ENCODE measurements at regions not wholly inside any gene's neighbourhood (a gene's known extent, or its start where the extent isn't known, plus 50 kb on each side); places are given as distances from the start of the nearest gene placed in this dataset.

DNA sequence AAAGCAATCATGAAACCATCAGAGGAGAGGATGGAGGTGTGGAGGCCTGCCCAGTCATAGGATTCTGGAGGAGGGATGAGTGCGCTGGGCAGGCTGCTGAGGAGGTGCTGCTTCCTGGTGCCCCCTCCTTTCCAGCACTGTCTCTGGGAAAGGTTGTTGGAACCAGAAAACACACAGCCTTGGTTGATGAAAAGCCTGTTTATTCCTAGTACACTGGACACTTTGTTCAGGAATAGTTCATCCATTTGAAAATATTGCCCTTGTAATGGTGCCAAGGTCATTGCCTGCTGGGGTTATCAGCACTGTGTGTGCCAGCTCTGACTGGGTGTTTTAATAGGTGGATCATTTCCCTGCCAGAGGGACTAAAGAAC lies 83.7 kb upstream of the ARMC2 start:
- no peak overlapping the region for H3K9ac ChIP-seq (ENCODE audit: insufficient read depth, low read length)
- H3K79me2 ChIP-seq (ENCODE audit: control insufficient read depth, insufficient read depth, low read length): no peaks in the 10 kb centered on the region
- H2AFZ ChIP-seq (ENCODE audit: low read length): no peak overlapping the region
- TF ChIP-seq EZH2 (IDR thresholded peaks at IDR 0.05; ENCODE audit: low read length, missing control alignments): no peak
- TF ChIP-seq, protein P1, sequence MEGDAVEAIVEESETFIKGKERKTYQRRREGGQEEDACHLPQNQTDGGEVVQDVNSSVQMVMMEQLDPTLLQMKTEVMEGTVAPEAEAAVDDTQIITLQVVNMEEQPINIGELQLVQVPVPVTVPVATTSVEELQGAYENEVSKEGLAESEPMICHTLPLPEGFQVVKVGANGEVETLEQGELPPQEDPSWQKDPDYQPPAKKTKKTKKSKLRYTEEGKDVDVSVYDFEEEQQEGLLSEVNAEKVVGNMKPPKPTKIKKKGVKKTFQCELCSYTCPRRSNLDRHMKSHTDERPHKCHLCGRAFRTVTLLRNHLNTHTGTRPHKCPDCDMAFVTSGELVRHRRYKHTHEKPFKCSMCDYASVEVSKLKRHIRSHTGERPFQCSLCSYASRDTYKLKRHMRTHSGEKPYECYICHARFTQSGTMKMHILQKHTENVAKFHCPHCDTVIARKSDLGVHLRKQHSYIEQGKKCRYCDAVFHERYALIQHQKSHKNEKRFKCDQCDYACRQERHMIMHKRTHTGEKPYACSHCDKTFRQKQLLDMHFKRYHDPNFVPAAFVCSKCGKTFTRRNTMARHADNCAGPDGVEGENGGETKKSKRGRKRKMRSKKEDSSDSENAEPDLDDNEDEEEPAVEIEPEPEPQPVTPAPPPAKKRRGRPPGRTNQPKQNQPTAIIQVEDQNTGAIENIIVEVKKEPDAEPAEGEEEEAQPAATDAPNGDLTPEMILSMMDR (conservative IDR thresholded peaks at IDR 0.05 in 1 of 2, IDR thresholded peaks at IDR 0.05 in 1 of 2; ENCODE audit: low read depth in 1 of 2, low read length in 2 of 2): no peak
- H3K27ac ChIP-seq (ENCODE audit: insufficient read depth, low read length): no peak overlapping the region
- no peaks in the 10 kb centered on the region for H3K9me3 ChIP-seq (ENCODE audit: control insufficient read depth, insufficient read depth, low read depth, low read length)
- H3K4me1 ChIP-seq (ENCODE audit: control insufficient read depth, extremely low read depth, insufficient read depth, low read length): no peaks in the 10 kb centered on the region
- H3K4me3 ChIP-seq (replicated peaks in 1 of 4; ENCODE audit: control extremely low read depth in 1 of 4, insufficient read depth in 1 of 4, low read depth in 3 of 4, low read length in 4 of 4): no peak overlapping the region
- H3K27me3 ChIP-seq (ENCODE audit: control insufficient read depth, insufficient read depth, low read length): no peaks in the 10 kb centered on the region
- H3K36me3 ChIP-seq (ENCODE audit: control insufficient read depth, insufficient read depth, low read length): no peaks in the 10 kb centered on the region
- no peak for DNase-seq (ENCODE audit: low read depth in 2 of 2)
- no peaks in the 10 kb centered on the region for H4K20me1 ChIP-seq (ENCODE audit: control insufficient read depth, extremely low read depth, insufficient read depth, low read length)
- H3K4me2 ChIP-seq (ENCODE audit: extremely low read depth, insufficient read depth, low read length): no peak overlapping the region

DNA sequence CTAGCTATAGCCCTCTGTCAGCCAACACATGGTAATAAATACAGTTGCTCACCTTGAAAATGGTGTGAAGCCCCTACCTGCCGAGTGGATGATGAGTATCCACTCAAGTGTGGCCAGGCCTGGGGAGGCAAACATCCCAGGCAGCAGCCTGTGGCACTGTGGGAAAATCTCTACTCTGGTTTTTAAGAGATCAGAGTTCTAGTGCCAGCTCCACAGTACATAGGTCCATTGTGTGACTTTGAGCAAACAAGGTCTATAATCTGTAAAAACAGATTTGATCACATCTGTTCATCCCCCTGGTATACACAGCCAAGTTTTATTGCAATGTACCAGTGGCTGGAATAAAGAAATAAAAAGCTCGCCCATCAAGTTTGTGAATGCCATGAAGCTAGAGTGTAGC lies 82.7 kb upstream of the ARMC2 start:
- Histone ChIP-seq H3K27ac (ENCODE audit: insufficient read depth, low read length) (no peak overlapping the region), H3K9me3 (ENCODE audit: control insufficient read depth, insufficient read depth, low read depth, low read length) (no peaks in the 10 kb centered on the region), H3K4me1 (ENCODE audit: control insufficient read depth, extremely low read depth, insufficient read depth, low read length) (no peaks in the 10 kb centered on the region), H3K79me2 (ENCODE audit: control insufficient read depth, insufficient read depth, low read length) (no peaks in the 10 kb centered on the region), H3K4me3 (replicated peaks in 1 of 4; ENCODE audit: control extremely low read depth in 1 of 4, insufficient read depth in 1 of 4, low read depth in 3 of 4, low read length in 4 of 4) (no peak overlapping the region), H3K27me3 (ENCODE audit: control insufficient read depth, insufficient read depth, low read length) (no peaks in the 10 kb centered on the region), H2AFZ (ENCODE audit: low read length) (no peak overlapping the region), H4K20me1 (ENCODE audit: control insufficient read depth, extremely low read depth, insufficient read depth, low read length) (no peaks in the 10 kb centered on the region), H3K36me3 (ENCODE audit: control insufficient read depth, insufficient read depth, low read length) (no peaks in the 10 kb centered on the region), H3K4me2 (ENCODE audit: extremely low read depth, insufficient read depth, low read length) (no peak overlapping the region), H3K9ac (ENCODE audit: insufficient read depth, low read length) (no peak overlapping the region)
- TF ChIP-seq EZH2 (IDR thresholded peaks at IDR 0.05; ENCODE audit: low read length, missing control alignments): no peak
- TF ChIP-seq, protein P1 (conservative IDR thresholded peaks at IDR 0.05 in 1 of 2, IDR thresholded peaks at IDR 0.05 in 1 of 2; ENCODE audit: low read depth in 1 of 2, low read length in 2 of 2): no peak
- no peak for DNase-seq (ENCODE audit: low read depth in 2 of 2)

DNA sequence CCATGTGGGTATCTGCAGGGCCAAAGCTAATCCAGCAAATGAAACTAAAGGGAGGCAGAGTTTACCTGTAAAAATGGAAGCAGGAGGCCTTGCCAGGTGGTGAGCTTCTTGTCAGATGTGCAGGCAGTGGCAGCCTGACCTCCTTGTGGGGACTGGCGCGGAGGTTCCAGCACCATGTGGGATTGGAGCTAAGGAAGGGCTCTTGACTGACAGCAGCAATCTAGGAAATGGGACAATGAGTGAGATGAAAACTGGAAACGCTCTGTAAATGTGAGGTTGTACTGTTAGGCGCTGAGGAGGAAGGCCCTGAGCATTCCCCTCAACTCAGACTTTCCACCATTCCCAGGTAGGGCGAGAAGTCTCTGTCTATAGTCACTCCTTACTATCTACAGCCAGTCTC lies 81.8 kb upstream of the ARMC2 start:
- H3K9ac ChIP-seq (ENCODE audit: insufficient read depth, low read length): no peak overlapping the region
- DNase-seq (ENCODE audit: low read depth in 2 of 2): no peak
- H3K27ac ChIP-seq (ENCODE audit: insufficient read depth, low read length): no peak overlapping the region
- H3K36me3 ChIP-seq (ENCODE audit: control insufficient read depth, insufficient read depth, low read length): no peaks in the 10 kb centered on the region
- no peaks in the 10 kb centered on the region for H3K4me1 ChIP-seq (ENCODE audit: control insufficient read depth, extremely low read depth, insufficient read depth, low read length)
- TF ChIP-seq, protein P1 (conservative IDR thresholded peaks at IDR 0.05 in 1 of 2, IDR thresholded peaks at IDR 0.05 in 1 of 2; ENCODE audit: low read depth in 1 of 2, low read length in 2 of 2): no peak
- no peaks in the 10 kb centered on the region for H3K79me2 ChIP-seq (ENCODE audit: control insufficient read depth, insufficient read depth, low read length)
- H3K4me2 ChIP-seq (ENCODE audit: extremely low read depth, insufficient read depth, low read length): no peak overlapping the region
- H4K20me1 ChIP-seq (ENCODE audit: control insufficient read depth, extremely low read depth, insufficient read depth, low read length): no peaks in the 10 kb centered on the region
- H2AFZ ChIP-seq (ENCODE audit: low read length): no peak overlapping the region
- no peaks in the 10 kb centered on the region for H3K9me3 ChIP-seq (ENCODE audit: control insufficient read depth, insufficient read depth, low read depth, low read length)
- no peaks in the 10 kb centered on the region for H3K27me3 ChIP-seq (ENCODE audit: control insufficient read depth, insufficient read depth, low read length)
- no peak overlapping the region for H3K4me3 ChIP-seq (replicated peaks in 1 of 4; ENCODE audit: control extremely low read depth in 1 of 4, insufficient read depth in 1 of 4, low read depth in 3 of 4, low read length in 4 of 4)
